ENCODE measurements at regions not wholly inside any gene's neighbourhood (a gene's known extent, or its start where the extent isn't known, plus 50 kb on each side); places are given as distances from the start of the nearest gene placed in this dataset.

DNA sequence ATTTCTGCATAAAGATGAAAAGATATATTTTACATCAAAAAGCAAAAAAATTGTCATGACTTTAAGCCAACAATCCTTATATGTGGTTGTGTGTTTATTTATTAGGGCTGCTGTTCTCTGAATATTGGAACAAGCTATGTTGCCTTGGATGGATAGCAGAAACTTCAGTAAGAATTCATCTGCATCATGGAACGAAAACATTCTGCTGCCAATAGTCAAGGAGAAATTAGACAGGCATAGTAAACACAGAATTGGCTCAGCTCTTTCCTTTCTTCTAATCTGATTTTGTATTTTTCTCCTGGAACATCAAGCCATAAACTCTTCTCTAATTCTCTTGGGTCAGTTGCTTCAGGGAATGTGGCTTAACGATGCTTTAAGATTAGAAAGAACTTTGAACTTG lies 1257.0 kb downstream of the NLGN4X start:
- TF ChIP-seq, protein P1, sequence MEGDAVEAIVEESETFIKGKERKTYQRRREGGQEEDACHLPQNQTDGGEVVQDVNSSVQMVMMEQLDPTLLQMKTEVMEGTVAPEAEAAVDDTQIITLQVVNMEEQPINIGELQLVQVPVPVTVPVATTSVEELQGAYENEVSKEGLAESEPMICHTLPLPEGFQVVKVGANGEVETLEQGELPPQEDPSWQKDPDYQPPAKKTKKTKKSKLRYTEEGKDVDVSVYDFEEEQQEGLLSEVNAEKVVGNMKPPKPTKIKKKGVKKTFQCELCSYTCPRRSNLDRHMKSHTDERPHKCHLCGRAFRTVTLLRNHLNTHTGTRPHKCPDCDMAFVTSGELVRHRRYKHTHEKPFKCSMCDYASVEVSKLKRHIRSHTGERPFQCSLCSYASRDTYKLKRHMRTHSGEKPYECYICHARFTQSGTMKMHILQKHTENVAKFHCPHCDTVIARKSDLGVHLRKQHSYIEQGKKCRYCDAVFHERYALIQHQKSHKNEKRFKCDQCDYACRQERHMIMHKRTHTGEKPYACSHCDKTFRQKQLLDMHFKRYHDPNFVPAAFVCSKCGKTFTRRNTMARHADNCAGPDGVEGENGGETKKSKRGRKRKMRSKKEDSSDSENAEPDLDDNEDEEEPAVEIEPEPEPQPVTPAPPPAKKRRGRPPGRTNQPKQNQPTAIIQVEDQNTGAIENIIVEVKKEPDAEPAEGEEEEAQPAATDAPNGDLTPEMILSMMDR (IDR thresholded peaks at IDR 0.05): no peak
- TF ChIP-seq POLR2A (IDR thresholded peaks at IDR 0.05): no peak

All from lower leg skin (tissue), 3 donors.